ENCODE measurements at regions not wholly inside any gene's neighbourhood (a gene's known extent, or its start where the extent isn't known, plus 50 kb on each side); places are given as distances from the start of the nearest gene placed in this dataset.

DNA sequence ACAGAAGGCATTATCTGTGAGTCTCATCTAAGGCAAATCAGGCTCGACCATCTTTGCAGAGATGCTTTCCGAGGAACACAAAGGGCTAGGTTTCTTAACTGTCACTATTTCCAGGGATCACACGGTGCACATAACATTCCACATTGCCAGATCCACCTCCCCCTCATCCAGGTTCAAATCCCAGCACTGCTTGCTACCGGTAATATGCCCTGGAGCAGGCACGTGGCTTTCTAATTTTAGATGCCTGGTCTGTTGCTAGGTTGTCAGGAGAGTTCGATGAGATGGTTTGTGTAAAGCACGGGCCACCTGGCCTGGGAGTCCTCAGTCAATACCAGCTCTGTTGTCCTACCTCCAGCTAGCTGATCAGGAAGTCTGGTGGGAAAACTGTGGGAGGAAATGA, 598.6 kb downstream of the NPHP4 start:
- no peak overlapping the region for H3K9ac ChIP-seq (ENCODE audit: insufficient read depth, low read length)
- H3K4me3 ChIP-seq (replicated peaks in 1 of 4; ENCODE audit: control extremely low read depth in 1 of 4, insufficient read depth in 1 of 4, low read depth in 3 of 4, low read length in 4 of 4): no peak overlapping the region
- TF ChIP-seq EZH2 (IDR thresholded peaks at IDR 0.05; ENCODE audit: low read length, missing control alignments) (no peak), CTCF (conservative IDR thresholded peaks at IDR 0.05 in 1 of 2, IDR thresholded peaks at IDR 0.05 in 1 of 2; ENCODE audit: low read depth in 1 of 2, low read length in 2 of 2) (no peak)
- H3K27me3 ChIP-seq (ENCODE audit: control insufficient read depth, insufficient read depth, low read length): no peaks in the 10 kb centered on the region
- H3K79me2 ChIP-seq (ENCODE audit: control insufficient read depth, insufficient read depth, low read length): no peaks in the 10 kb centered on the region
- no peak overlapping the region for H2AFZ ChIP-seq (ENCODE audit: low read length)
- no peaks in the 10 kb centered on the region for H3K36me3 ChIP-seq (ENCODE audit: control insufficient read depth, insufficient read depth, low read length)
- H3K9me3 ChIP-seq (ENCODE audit: control insufficient read depth, insufficient read depth, low read depth, low read length): no peaks in the 10 kb centered on the region
- DNase-seq (ENCODE audit: low read depth in 2 of 2): no peak
- H3K27ac ChIP-seq (ENCODE audit: insufficient read depth, low read length): no peak overlapping the region
- no peaks in the 10 kb centered on the region for H4K20me1 ChIP-seq (ENCODE audit: control insufficient read depth, extremely low read depth, insufficient read depth, low read length)
- H3K4me2 ChIP-seq (ENCODE audit: extremely low read depth, insufficient read depth, low read length): no peak overlapping the region
- H3K4me1 ChIP-seq (ENCODE audit: control insufficient read depth, extremely low read depth, insufficient read depth, low read length): no peaks in the 10 kb centered on the region

DNA sequence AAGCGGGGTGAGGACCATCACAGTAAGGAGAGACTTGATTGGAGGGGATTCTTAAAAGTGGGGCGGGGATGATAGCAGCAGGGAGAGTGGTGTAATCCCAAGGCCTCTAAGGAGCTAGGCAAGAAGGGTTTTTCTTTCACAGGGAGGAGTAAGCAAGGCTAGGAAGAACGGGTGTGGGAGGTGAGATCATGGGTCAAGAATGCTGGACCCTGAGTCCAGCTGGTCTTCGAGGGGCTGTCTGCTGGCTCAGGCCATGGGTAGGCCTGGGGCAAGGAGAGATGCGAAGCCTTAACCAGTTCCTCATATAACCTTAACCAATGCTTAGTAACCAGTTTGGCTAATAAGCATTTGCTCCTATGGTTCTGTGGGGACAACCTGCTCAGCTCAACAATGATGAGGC, 599.1 kb downstream of the NPHP4 start:
- no peaks in the 10 kb centered on the region for H3K9me3 ChIP-seq (ENCODE audit: control insufficient read depth, insufficient read depth, low read depth, low read length)

DNA sequence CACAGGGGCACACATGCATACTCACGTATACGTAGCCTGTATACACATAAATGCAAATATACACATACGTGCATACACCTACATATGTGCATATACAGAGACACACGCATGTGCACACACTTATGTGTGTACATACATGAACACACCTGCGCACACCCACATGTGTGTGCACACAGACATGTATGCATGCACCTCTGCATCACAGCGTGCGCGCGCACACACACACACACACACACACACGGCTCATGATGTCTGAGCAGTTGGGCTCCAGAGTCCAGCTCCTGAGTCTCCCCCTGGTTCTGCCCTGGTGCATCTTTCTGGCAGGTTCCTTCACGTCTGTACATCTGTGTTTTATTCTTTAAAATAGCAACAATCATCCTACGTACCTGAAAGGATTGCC, 600.5 kb downstream of the NPHP4 start:
- Histone ChIP-seq H3K27me3 (ENCODE audit: control insufficient read depth, insufficient read depth, low read length) (no peaks in the 10 kb centered on the region), H3K27ac (ENCODE audit: insufficient read depth, low read length) (no peak overlapping the region), H3K4me2 (ENCODE audit: extremely low read depth, insufficient read depth, low read length) (no peak overlapping the region), H3K4me1 (ENCODE audit: control insufficient read depth, extremely low read depth, insufficient read depth, low read length) (no peaks in the 10 kb centered on the region), H3K36me3 (ENCODE audit: control insufficient read depth, insufficient read depth, low read length) (no peaks in the 10 kb centered on the region), H3K9ac (ENCODE audit: insufficient read depth, low read length) (no peak overlapping the region), H3K9me3 (ENCODE audit: control insufficient read depth, insufficient read depth, low read depth, low read length) (no peaks in the 10 kb centered on the region), H3K79me2 (ENCODE audit: control insufficient read depth, insufficient read depth, low read length) (no peaks in the 10 kb centered on the region), H4K20me1 (ENCODE audit: control insufficient read depth, extremely low read depth, insufficient read depth, low read length) (no peaks in the 10 kb centered on the region), H2AFZ (ENCODE audit: low read length) (no peak overlapping the region), H3K4me3 (replicated peaks in 1 of 4; ENCODE audit: control extremely low read depth in 1 of 4, insufficient read depth in 1 of 4, low read depth in 3 of 4, low read length in 4 of 4) (no peak overlapping the region)
- no peak for DNase-seq (ENCODE audit: low read depth in 2 of 2)
- TF ChIP-seq CTCF (conservative IDR thresholded peaks at IDR 0.05 in 1 of 2, IDR thresholded peaks at IDR 0.05 in 1 of 2; ENCODE audit: low read depth in 1 of 2, low read length in 2 of 2): no peak
- TF ChIP-seq EZH2 (IDR thresholded peaks at IDR 0.05; ENCODE audit: low read length, missing control alignments): no peak

More for the DNA sequence above, 599.1 kb downstream of the NPHP4 start:
- no peak overlapping the region for H3K4me2 ChIP-seq (ENCODE audit: extremely low read depth, insufficient read depth, low read length)
- H4K20me1 ChIP-seq (ENCODE audit: control insufficient read depth, extremely low read depth, insufficient read depth, low read length): no peaks in the 10 kb centered on the region
- DNase-seq (ENCODE audit: low read depth in 2 of 2): no peak
- TF ChIP-seq EZH2 (IDR thresholded peaks at IDR 0.05; ENCODE audit: low read length, missing control alignments): no peak
- no peak for TF ChIP-seq CTCF (conservative IDR thresholded peaks at IDR 0.05 in 1 of 2, IDR thresholded peaks at IDR 0.05 in 1 of 2; ENCODE audit: low read depth in 1 of 2, low read length in 2 of 2)
- H3K9ac ChIP-seq (ENCODE audit: insufficient read depth, low read length): no peak overlapping the region
- H3K36me3 ChIP-seq (ENCODE audit: control insufficient read depth, insufficient read depth, low read length): no peaks in the 10 kb centered on the region
- H2AFZ ChIP-seq (ENCODE audit: low read length): no peak overlapping the region
- no peaks in the 10 kb centered on the region for H3K4me1 ChIP-seq (ENCODE audit: control insufficient read depth, extremely low read depth, insufficient read depth, low read length)
- H3K27me3 ChIP-seq (ENCODE audit: control insufficient read depth, insufficient read depth, low read length): no peaks in the 10 kb centered on the region
- H3K4me3 ChIP-seq (replicated peaks in 1 of 4; ENCODE audit: control extremely low read depth in 1 of 4, insufficient read depth in 1 of 4, low read depth in 3 of 4, low read length in 4 of 4): no peak overlapping the region
- no peaks in the 10 kb centered on the region for H3K79me2 ChIP-seq (ENCODE audit: control insufficient read depth, insufficient read depth, low read length)
- H3K27ac ChIP-seq (ENCODE audit: insufficient read depth, low read length): no peak overlapping the region

All from fibroblast of lung (primary cell).